HG02642 (cell line): ENCODE measurements at regions not wholly inside any gene's neighbourhood (a gene's known extent, or its start where the extent isn't known, plus 50 kb on each side); places are given as distances from the start of the nearest gene placed in this dataset.

Experiments used
- ATAC-seq: cut with Tn5 transposase; IDR thresholded peaks from one replicate; pipeline ENCODE4 v1.9.1; 2021; ENCODE audit warnings: mild to moderate bottlenecking; ENCODE audit not compliant: unreplicated experiment, poor library complexity

DNA sequence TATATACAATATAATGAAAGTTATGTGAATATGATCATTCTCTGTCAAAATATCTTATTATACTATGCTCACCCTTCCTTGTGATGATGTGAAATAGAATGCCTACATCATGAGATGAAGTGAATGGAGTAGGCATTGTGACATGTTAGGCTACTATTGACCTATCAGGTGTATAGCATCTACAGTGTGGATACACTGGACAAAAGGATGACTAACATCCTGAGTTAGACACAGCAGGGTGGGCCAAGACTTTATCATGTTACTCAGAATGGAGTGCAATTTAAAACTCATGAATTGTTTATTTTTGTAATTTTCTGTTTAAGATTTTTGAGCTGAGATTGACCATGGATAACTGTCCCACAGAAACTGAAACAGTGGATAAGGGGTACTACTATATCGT, 53.4 kb upstream of the NAV3 start:
- no peak for ATAC-seq

DNA sequence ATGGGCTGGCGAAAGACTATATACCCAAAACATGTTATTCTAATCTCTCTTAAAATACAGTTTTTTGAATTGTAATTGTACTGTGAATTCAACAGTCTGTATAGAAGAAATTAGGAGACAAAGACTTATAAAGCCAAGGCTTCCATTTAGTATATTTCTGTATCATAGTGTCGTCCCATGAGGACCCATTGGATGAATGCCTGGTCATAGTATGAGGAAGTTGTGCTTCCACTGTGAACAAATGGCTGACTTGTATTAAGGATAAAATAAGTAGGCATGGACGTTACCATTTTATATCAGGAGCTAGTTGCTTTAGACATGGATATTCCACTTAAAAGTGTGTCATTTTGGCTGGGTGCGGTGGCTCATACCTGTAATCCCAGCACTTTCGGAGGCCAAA, 55.9 kb upstream of the NAV3 start:
- ATAC-seq, result no peak

DNA sequence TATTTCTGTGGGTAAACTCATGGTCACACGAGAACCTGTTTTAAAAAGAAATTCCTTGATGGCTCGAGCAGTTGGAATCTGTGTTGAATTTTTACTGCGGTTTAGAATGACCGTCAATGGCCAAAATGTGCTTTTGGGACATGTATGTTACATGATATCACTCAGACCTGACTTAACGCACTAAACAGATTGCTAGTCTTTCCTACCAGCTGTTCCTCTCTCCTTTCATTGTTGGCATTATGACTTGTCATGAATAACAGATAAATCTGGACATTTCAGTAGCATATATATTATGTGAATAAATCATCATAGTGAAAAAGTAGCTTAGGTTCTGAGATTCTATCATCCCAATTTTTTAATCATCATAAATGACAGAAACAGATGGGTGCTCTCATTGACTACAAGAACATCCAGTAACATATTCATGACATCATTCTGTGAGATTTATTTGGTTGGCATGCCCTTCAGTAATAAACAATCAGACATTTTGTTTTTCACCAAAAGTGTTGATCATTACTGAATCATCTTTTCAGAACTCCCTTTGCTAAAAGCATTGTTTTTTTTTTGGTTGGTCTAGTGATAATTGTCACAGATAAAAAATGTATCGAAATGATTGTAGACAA, 57.9 kb upstream of the NAV3 start:
- ATAC-seq, result no peak

DNA sequence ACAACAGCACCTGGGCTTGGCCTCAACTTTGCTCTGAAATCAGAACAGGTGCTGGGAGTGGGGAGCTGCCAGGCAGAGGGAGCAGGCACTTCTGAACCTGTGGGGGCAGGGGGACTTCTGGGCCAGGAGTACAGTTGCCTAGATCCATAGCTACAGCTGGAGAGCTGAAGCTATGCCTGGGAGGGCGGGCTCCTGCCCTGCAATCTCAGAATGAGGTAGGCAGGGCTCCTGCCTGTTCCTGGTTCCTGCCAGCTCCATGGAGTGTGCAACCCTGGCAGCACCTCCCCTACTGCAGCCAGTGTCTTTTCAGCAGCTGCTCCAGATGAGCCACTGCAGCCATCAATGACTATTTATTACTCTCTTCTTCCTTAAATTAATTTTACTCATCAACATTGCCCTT, 62.1 kb upstream of the NAV3 start:
- ATAC-seq, result no peak

DNA sequence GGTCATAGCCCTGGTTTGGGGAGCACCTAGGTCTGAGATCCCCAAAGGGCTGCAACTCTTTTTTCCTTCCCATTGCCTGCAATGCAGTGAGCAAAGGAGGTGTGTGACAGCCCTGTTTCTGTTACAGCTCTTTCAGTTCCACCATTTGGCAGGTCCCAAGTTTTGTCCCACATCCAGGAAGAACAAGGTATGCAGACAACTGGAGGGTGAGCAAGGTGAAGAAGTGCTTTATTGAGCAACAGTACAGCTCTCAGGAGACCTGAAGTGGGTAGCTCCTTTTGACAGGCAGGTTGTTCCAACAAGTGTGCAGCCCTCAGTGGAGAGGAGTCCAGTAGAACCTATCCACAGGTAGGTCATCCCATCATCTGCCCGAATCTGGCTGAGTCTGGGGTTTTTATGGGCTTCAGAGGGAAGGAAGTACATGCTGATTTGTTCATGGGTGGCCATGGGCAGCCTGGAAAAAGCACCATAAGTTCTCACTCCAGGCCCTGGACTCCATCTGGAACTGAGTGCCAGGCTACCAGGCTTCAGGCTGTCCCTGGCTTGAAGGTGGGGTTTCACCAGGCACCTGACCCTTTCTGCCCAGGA, 62.8 kb upstream of the NAV3 start:
- no peak for ATAC-seq

DNA sequence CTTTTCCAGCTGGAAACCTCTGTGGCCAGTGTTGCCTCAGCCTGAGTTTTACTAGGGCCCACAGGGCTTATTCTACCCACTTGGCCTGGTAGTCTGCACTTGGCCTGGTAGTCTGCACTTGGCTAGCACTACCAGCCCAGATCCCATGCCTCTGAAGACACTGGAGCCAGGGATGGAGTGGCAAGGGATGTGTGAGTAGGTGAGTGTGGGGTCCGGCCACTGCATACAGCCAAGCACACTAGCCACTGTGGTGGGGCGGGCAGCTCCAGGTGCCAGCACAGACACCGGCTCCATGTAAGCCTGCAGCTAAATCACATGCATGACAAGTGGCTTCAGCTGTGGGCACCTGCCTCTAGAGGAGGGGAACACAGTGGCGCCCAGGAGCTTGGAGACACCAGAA, 63.4 kb upstream of the NAV3 start:
- ATAC-seq, result no peak

DNA sequence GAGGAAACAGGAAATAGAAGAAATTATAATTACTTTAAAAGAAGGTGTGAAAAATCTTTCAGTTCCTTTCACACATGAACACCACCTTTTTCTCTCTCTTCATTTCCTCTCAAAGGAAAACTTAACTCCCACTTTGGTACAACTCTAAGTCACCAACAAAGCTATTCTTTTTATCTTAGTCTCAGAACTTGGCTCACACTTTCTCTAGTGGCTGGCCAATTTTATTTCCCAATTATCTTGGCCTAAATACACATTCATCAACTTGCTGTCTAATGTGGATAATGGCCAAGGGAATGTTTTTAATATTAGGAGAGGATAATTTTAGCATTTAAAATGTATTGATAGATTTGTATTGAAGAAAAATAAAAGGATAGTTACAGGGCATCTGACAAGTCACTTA, 64.5 kb upstream of the NAV3 start:
- no peak for ATAC-seq

DNA sequence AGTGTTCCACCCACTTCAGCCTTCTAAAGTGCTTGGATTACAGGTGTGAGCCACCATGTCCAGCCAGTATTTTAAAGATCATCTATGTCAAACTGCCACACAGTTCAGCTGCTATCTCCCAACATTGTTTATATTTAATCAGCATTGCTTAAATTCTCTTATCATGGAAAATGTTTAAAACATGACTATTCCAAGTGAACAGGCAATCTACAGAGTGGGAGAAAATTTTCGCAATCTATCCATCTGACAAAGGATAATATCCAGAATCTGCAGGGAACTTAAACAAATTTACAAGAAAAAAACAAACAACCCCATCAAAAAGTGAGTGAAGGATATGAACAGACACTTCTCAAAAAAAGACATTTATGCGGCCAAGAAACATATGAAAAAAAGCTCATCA, 69.4 kb upstream of the NAV3 start:
- ATAC-seq, result no peak

DNA sequence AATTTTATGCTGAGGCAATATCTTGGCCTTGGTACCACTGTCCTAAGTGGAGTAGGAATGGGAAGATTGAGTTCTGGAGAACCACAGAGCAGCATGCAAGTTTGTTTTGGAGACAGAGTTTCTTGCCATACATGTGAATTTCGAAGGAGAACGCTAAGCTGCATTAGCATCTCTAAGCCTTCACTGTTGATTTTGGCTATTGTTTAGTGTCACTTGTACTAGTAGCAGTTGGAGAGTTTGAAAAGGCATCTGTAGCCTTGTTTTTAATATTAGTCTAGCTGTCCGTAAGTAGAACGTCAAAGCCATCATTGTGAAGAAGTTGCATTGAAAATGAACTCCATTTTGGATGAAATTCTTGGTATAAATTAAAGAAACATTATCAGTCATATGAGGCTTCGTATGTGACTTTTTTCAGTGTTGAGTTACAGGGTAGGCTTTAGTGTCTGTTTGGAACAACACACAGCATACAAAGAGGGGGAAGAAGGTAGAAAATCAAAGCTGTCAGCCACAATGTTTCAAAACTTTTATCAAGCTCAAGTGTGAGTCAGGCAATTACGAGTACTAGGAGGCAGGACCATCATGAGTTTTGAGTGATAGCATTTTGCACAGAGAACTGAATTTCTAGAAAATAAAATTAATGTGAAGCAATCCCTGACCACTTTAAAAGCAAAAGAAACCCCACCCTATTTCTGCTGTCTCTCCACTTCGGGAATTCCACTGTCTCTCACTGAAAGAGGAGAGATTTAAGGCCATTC, 70.2 kb upstream of the NAV3 start:
- ATAC-seq, result no peak

DNA sequence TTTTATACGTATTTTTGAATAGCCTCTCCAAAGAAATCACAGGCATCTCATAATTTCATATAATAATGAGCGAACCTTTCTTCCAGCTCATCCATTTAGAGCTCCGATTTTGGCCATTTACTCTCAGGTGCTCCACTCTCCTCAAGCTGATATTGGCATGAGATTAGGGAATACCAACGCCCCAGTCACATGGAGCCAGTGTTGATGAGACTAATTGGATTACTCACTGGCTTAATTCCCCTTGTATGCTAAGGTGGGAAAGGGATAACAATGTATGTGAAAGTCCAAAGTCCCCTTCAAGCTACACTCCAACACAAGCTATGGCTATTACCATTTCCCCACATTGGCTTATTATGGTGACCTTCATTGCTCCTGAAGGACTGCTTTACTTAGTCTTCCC, 76.6 kb upstream of the NAV3 start:
- no peak for ATAC-seq

DNA sequence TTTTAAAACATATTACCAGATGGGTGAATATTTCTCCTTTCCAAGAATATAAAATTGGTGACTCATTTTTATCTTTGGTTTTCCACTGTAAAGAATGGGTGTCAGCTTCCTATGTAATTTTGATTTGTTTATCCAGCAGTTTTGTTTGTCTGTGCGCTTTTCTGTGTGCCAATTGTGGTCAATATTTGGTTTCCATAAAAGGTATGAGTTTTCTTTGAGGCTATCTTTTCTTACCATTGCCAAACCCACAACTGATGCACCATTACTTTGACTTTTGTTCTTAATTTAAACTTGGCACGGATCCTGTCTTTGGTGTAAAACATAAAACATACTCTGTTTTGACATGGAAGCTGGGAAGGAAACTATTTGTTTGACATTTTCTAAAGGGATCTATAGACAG, 78.8 kb upstream of the NAV3 start:
- ATAC-seq, result no peak

DNA sequence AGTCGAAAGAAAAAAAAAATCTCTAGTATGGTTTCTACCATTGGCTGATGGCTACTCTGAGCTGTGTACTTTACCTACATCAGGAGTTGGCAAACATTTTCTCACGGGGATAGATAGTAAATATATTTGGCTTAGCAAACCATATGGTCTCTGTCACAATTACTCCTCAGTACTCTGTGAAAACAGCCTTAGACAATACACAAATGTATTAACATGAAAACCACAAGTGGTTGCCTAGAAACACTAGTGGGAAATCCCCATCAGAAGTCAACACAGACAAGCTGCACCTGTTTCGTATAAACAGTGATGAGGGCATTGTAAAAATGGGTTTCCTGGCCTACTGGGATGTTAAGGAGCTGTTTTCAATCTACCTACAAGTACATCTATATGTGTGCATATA, 84.6 kb upstream of the NAV3 start:
- peak; percentile 100 for ATAC-seq

DNA sequence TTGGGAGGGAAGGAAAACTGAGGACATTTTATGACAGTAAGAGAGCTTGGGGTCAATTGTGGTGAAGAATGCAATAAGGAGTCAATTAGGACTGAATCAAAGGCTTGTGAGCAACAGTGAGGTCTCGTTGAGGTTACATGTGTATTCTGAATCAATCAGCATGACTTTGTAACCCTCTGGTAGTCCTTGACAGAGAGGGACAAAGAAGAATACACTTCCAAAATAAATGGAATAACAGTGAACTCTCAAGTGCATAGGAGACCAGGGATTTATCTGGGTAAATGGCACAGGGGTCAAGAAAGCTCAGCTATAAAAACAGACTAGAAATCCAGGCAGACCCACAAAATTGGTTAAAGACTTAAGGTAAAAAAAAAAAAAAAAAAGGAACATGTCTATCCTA, 85.1 kb upstream of the NAV3 start:
- ATAC-seq, result no peak

DNA sequence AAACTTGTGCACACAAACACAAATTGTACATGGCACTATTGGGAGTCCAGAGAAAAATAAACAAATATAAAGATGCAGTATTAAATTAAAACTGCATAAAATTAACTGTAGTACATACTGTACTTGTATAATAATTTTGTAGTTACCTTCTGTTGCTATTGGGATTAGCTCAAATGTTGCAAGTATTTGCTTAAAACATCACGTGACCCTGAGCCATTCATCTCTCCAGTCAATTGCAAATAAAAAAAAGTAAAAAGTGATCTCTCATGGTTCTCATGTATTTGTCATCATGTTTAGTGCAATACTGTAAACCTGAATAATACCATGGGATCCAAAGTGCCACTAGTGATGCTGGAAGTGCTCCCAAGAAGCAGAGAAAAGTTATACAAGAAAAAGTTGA, 88.1 kb upstream of the NAV3 start:
- no peak for ATAC-seq

DNA sequence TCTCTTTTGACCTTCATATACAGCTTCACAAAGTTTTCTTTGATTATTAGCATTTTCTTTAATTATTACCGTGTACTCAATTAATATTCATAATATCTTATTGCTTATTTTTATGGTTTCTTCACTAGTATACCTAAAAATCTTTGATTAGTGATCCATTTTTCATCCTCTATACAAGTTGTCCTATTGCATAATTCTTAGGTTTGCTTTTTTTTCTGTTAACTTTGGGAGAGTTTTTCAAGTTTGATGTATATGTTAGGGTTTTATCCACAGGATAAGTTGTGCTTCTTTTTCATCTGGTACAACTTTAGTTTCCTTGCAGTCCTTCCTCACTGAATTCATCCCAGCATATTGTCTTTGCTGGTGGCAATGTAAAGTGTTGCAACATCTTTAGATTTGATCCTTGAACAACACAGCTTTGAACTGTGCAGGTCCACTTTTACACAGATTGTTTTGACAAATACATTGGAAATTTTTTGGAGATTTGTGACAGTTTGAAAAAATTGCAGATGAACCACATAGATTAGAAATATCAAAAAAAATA, 88.6 kb upstream of the NAV3 start:
- ATAC-seq, result no peak

DNA sequence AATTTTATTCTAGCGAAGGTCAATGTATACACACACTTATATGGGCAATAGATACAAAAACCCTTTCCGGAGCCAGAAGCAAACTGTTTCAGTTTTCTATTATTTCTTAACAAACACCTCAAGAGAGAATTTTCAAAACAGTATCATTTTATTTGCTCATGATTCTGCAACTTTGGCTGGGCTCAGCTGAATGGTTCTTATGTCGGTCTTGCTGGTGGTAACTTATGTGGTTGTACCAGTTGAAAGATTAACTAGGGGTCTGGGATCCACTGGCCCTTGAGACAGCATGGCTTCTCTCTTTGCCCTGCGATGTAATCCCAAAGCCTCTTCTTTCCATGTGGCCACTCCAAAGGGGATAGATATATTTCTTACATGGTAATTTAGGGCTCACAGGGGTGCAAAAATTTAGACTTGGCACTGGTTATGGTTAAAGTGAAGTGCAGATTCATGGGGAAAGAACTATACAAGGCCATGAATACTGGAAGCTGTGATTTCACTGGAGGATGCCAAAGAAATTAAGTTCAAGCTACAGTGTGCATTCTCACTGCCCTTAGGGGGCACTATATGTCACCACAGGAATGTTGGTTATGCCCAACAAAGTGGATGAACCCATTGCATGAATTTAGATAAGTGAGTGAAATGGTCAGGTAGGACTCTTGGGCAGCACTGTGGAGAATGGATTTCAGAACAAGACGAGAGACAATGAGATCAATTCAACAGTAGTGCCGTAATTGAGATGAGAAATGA, 94.3 kb upstream of the NAV3 start:
- ATAC-seq, result no peak

DNA sequence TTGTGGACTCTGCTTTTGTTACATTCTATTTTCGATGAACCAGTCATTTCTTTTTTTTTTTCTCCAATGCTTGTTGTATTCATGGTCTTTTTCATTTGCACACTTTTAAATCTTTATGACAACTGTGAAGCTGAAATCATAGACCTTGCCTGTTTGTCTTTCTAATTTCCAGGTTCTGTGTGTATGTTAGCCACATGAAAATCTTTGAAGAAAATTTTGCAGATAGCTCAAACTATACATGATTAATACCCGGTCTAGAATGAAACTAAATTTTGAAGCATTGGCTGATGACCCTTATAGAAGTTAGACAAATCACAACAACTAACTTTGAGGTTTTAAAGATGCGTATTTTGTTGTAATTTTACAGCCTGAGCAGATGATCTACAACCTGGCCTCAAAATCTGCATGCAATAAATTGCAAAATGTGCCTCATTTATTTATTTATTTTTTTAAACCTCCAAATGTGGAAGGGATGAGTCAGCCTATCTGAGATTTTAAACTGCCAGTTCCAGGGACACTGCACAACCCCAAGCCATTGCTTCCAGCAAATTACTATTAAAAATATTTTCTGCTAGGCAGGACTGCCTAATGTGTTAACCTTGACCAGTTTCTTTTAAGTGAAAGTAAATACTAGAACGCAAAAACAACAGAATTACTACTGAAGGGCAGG, 96.3 kb upstream of the NAV3 start:
- no peak for ATAC-seq

DNA sequence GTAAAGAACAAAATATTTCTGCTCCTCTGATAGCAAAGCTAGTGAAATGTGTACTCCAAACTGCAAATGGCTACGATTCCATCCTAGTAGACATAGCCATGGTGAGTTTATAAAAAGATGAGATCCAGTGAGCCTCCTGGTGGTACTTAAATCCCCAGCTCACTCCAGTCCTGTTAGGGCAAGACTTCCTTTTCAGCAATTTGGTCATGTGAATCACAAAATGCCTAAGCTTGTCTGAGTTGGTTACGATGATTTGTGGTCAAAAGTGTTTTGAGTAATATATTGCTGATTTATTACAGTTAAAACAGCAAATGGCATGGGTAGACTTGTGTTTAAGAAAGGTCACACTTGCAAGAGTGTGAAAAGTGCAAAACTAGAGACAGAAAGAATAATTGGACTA, 102.7 kb upstream of the NAV3 start:
- ATAC-seq, result no peak

DNA sequence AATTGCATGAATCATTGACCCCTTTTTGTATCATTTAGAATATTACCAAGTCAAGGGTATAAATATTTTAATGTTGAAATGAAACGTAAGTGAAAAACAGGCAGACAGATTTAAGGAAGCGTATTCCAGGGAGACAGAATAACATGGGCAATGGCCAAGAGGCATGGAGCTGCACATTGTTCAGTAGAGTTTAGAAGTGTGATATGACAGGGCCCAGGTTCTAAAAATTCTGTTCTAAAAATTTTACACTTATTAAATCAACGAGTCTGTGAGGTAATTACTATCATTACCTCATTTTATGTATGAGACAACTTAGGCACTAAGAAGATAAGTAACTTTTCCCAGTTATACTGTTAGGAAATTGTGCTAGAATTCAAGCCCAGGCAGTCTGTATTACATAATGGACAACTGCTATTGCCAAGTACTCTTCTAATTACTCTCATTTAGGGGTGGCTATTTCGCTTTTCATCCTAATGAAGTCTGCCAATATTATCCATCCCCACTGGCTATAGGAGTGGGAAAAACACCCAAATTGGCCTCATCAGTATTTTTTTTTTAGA, 103.2 kb upstream of the NAV3 start:
- ATAC-seq, result no peak

DNA sequence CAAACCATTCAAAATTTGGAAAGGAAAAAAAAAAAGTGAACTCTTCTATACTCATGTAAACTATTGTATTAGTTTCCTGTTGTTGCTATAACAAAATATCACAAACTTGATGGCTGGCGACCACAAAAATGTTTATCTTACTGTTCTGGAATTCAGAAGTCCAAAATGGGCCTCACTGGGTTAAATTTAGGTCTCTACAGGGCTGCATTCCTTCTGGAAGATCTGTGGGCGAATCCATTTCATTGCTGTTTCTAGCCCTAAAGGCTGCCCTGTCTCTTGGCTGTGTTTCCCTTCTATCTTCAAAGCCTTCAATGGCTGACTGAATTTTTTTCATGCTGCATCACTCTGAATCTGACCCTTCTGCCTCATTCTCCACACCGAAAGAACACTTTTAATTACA, 105.1 kb upstream of the NAV3 start:
- no peak for ATAC-seq
